22Rv1 (cell line): ENCODE measurements at regions not wholly inside any gene's neighbourhood (a gene's known extent, or its start where the extent isn't known, plus 50 kb on each side); places are given as distances from the start of the nearest gene placed in this dataset.
A peak's percentile ranks its signal among the peaks of the same experiment; 100 is the strongest.
"Not testable (repeated sequence)": the region's sequence is repeated elsewhere in the genome, so short reads cannot be mapped to it uniquely, and the experiment has no call there.

Experiments used
- H3K27ac ChIP-seq: fragments of 450-650 bp; 2 replicates; pipeline ENCODE4 v1.5.1; 2017
- ZFX ChIP-seq: fragments of 450-650 bp; IDR thresholded peaks from 2 replicates; pipeline ENCODE4 v1.6.1; 2017; ENCODE audit warnings: antibody characterized with exemption, borderline replicate concordance
- TF ChIP-seq, protein P1 (sequence below): fragments of 450-650 bp; IDR thresholded peaks from 2 replicates; pipeline ENCODE4 v1.5.1; 2017; ENCODE audit warnings: mild to moderate bottlenecking

DNA sequence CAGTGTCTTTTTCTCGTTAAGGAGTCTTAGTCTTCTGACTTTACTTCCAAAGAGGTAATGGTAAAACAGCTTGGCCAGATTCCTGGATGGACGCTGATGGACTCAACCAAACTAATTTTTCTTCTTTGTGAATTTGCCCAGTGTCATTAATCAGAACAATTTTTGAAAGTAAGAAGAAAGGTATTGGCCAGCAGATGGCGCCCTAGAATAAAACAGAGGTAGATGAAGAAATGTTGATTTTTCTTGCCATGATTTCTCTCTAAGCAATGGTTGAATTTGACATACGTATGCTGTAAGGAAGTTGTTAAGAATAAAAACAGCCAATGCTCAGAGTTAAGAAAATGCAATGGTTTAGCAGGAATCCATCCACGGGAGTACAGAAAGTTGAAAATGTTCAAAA lies 500.0 kb downstream of the DIRAS2 start:
- no peak overlapping the region for H3K27ac ChIP-seq
- TF ChIP-seq, protein P1, sequence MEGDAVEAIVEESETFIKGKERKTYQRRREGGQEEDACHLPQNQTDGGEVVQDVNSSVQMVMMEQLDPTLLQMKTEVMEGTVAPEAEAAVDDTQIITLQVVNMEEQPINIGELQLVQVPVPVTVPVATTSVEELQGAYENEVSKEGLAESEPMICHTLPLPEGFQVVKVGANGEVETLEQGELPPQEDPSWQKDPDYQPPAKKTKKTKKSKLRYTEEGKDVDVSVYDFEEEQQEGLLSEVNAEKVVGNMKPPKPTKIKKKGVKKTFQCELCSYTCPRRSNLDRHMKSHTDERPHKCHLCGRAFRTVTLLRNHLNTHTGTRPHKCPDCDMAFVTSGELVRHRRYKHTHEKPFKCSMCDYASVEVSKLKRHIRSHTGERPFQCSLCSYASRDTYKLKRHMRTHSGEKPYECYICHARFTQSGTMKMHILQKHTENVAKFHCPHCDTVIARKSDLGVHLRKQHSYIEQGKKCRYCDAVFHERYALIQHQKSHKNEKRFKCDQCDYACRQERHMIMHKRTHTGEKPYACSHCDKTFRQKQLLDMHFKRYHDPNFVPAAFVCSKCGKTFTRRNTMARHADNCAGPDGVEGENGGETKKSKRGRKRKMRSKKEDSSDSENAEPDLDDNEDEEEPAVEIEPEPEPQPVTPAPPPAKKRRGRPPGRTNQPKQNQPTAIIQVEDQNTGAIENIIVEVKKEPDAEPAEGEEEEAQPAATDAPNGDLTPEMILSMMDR, result peak; percentile 70
- TF ChIP-seq ZFX, result no peak

DNA sequence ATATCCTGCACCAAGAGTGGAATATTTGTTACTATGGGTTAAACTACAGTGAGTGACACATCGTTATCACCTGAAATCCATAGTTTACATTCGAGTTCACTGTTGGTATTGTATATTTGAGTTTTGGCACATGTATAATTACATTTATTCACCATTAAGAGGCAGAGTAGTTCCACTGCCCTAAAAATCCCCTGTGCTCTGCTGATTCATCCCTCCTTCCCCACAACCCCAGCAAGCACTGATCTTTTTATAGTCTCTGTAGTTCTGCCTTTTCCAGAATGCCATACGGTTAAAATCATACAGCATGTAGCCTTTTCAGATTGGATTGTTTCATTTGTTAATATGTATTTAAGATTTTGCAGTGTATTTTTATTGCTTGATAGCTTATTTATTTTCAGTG lies 495.2 kb downstream of the DIRAS2 start:
- H3K27ac ChIP-seq, result no peak overlapping the region
- no peak for TF ChIP-seq ZFX
- TF ChIP-seq, protein P1, result no peak

DNA sequence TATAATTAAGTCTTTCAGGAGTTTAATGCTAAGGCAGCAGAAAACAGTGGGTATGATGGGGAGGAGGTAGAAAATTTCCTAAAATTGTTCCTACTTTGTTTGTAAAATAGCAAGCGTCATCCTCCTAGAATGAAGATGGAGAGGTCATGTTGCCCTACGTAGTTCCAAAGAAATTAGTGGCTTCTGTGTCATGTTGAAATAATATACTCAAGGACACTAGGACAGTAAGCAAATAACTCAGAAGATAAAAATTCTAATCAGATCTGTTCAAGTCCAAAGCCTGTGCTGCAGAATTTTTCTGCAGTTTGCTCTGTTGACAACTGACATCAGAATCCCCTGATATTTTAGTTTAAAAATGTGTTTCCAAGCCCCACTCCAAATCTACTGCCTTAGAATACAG lies 486.3 kb downstream of the DIRAS2 start:
- no peak for TF ChIP-seq ZFX
- TF ChIP-seq, protein P1, result no peak
- no peak overlapping the region for H3K27ac ChIP-seq

DNA sequence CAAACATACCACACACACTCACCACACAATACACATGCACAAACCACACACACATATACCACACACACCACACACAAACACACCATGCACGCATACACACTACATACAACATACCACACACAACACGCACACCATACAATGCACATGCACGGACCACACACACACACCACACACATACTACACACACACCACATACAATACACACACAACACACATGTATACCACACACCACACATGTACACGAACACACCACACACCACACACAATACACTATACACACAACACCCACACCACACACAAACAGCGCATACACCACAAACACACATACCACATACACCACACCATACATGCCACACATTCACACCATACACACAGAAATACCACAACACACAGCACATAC lies 480.3 kb downstream of the DIRAS2 start:
- no peak for TF ChIP-seq ZFX
- TF ChIP-seq, protein P1, result no peak
- H3K27ac ChIP-seq, result no peak overlapping the region

DNA sequence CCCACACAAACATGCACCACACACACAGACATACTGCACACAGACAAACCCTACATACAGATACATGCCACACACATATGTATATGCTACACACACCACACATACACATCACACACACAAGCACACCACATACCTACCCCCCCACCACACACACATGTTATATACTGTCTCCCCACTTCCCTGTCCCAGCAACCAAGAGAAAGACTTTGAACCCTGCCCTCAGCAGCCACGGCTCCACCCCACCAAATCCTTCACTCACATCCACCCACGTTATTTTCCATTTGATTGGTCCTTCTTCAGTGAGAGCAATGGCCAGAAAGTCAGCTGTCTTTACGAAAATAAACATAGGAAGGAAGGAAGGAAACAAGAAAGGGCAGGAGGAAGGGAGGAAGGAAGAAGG lies 479.8 kb downstream of the DIRAS2 start:
- TF ChIP-seq ZFX, result no peak
- TF ChIP-seq, protein P1, result no peak
- H3K27ac ChIP-seq, result no peak overlapping the region

DNA sequence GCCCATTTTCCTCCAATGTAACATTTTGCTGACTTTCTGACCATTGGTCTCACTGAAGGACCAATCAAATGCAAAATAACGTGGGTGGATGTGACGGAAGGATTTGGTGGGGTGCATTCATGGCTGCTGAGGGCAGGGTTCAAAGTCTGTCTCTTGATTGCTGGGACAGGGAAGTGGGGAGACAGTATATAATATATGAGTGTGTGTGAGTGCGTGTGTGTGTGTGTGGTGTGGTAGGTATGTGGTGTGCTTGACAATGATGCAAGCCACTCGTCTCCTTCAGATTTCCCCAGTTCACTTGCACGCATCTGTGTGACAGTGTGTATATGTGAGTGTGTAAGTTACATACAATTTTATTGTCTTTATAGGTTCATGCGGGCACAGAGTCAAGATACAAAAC lies 477.3 kb downstream of the DIRAS2 start:
- TF ChIP-seq, protein P1, result no peak
- no peak for TF ChIP-seq ZFX

DNA sequence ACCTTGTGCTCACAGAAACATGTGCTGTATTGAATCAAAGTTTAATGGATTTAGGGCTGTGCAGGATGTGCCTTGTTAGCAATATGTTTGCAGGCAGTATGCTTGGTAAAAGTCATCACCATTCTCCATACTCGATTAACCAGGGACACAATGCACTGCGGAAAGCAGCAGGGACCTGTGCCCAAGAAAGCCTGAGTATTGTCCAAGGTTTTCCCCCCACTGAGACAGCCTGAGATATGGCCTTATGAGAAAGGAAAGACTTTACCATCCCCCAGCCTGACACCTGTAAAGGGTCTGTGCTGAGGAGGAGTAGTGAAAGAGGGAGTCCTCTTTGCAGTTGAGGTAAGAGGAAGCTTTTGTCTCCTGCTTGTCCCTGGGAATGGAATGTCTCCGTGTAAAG lies 476.2 kb downstream of the DIRAS2 start:
- H3K27ac ChIP-seq, result not testable (repeated sequence)

More for the DNA sequence above, 477.3 kb downstream of the DIRAS2 start:
- no peak overlapping the region for H3K27ac ChIP-seq

DNA sequence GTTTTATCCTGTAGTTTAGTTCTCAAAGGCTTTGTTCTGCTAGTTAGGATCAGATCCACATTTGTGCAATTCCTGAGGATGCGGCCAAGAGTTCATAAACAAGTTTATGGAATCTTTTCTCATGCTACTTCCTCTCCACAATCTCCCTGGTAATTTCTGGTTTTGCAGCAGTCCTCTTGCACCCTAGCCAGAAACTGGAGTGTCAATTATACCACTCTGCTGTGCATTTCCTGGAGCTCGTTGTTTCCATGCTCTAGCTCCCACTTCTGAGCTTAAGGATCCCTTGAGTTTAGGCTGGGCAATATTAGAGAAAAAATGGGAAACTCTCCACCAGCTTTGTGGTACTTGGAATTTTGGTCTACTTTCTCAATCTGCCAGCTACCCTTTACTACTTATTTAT lies 474.7 kb downstream of the DIRAS2 start:
- no peak for TF ChIP-seq ZFX
- TF ChIP-seq, protein P1, result no peak
- H3K27ac ChIP-seq, result no peak overlapping the region
